ENCODE measurements at regions not wholly inside any gene's neighbourhood (a gene's known extent, or its start where the extent isn't known, plus 50 kb on each side); places are given as distances from the start of the nearest gene placed in this dataset.
"Not testable (repeated sequence)": the region's sequence is repeated elsewhere in the genome, so short reads cannot be mapped to it uniquely, and the experiment has no call there.

DNA sequence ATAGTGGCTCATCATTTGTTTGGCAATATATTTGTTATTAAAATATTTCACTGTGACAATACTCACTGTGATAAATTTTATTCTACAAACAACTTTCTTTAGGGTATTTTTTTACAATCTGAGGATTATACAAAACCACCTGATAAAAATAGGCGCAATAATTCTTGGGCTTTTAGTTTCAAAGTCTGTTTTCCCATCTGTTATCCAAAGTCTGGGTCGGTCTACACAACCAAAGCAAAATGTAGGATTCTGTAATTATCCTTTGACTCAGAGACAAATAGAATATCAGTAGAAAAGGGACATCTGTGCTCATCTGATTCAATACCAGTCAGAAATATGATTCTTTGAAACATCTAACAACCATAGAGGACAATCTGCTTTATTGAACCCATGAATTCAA is 271.8 kb upstream of the AMIGO2 start:
- DNase-seq (ENCODE audit: low spot score), result no peak

GRCh38 chr12:47350062-47350408 is 270.3 kb upstream of the AMIGO2 start:
- no peak for DNase-seq (ENCODE audit: low spot score)

GRCh38 chr12:47349137-47350061 is 269.6 kb upstream of the AMIGO2 start:
- no peak for DNase-seq (ENCODE audit: low spot score)

DNA sequence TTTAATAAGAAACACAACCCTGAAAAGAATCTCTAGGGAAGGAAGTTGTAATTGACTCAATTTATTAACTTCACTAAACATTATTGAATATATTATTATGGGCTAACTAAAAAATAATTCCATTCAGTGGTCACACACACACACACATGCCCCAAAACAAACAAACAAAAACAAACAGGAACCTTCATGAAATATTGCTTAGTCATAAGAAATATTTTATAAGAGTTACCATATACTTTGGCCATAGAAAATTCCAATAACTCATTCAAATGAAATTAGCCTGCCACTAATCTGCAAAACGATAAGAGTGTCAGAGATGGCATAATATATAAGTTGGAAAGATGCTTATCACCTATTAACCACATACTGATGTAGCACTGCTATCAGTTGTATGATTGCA is 268.4 kb upstream of the AMIGO2 start:
- no peak for DNase-seq (ENCODE audit: low spot score)

GRCh38 chr12:47346251-47347019 is 266.7 kb upstream of the AMIGO2 start:
- no peak for DNase-seq (ENCODE audit: low spot score)

DNA sequence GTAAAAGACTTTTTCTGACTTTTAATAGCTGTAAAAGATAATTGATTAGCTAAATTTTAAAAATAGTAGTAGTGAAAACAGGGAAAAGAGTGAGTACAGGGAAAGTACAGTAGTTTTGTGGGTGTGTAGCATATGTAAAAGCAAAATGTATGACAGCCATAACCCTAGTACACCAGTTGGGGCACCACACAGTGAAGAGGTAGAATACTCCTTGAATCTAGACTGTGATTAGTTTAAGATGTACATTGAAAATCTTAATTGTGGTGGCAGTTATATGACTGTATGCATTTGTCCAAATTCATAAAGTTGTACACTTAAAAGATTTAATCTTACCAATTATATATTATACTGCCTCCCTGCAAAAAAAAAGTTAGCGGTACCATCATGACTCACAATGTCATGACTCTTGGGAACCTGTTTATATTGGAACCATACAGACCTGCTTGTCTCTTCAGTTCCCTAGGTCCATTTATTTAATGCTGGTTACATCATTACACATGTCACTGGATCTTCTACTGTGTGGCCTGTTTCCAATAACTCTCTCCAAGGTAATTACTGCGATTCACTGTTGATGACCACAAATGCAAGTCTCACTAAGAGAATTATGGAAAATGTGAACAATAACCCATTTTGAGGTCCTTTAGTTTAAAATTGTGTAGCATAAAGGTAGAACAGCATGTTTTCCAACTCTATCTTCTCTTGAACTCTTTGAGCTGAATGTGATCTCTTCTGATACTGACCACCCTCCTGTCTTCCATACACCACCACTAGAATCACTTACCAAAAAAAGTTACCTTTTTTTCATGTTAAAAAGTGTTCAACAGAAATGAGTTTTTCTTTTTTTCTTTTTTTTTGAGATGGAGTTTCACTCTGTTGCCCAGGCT is 264.2 kb upstream of the AMIGO2 start:
- DNase-seq (ENCODE audit: low spot score), result no peak

GRCh38 chr12:47340411-47341015 is 260.8 kb upstream of the AMIGO2 start:
- DNase-seq (ENCODE audit: low spot score), result no peak

- no peak for DNase-seq (ENCODE audit: low spot score)
Observed at GRCh38 chr12:47337581-47337980, 257.8 kb upstream of the AMIGO2 start.

DNA sequence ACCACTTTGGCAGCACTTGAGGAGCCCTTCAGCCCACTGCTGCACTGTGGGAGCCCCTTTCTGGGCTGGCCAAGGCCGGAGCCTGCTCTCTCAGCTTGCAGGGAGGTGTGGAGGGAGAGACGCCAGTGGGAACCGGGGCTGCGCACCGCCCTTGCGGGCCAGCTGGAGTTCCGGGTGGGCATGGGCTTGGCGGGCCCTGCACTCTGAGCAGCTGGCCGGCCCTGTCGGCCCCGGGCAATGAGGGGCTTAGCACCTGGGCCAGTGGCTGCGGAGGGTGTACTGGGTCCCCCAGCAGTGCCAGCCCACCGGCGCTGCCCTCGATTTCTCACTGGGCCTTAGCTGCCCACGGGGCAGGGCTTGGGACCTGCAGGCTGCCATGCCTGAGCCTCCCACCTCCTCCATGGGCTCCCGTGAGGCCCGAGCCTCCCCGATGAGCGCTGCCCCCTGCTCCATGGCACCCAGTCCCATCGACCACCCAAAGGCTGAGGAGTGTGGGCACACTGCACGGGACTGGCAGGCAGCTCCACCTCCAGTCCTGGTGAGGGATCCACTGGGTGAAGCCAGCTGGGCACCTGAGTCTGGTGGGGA is 253.6 kb upstream of the AMIGO2 start:
- not testable (repeated sequence) for DNase-seq (ENCODE audit: low spot score)

GRCh38 chr12:47328831-47329545 is 249.2 kb upstream of the AMIGO2 start:
- DNase-seq (ENCODE audit: low spot score), result no peak

DNA sequence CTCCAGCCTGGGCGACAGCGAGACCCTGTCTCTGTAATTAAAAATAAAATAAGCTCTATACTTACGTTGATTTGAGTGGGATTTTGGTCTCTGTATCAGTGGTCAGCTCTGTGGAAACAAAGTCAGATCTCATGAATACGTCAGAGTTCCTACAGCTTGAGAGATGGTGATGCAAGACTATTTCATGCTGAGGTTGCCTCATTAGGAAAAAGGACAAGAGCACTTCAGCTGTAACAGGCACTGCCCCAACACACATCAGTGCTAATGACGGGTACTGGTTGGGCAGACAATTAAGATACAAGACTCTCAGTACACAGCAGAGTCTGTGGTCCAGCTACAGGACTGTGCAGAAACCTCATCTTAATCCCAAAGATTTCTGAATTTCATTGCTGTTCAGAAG is 246.4 kb upstream of the AMIGO2 start:
- no peak for DNase-seq (ENCODE audit: low spot score)

DNA sequence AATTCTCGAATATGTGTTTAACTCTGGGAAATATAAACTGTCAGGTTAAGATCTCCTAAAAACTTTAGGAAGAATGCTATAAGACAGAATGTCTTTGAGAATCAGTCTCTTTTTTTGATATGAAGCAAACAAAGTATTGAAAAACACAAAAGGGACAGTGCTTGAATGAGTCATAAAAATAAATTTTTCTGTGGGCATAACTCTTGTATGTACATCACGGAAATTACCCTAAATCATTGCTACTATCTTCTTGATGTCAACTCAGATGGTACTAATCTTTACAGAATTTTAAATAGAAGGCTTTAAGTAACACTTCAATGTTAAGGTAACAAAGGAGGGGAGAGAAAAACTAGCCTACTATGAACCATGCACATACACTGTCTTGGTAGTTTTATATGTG is 244.0 kb upstream of the AMIGO2 start:
- DNase-seq (ENCODE audit: low spot score), result no peak

- DNase-seq (ENCODE audit: low spot score), result no peak
Observed at GRCh38 chr12:47321436-47321835, 241.7 kb upstream of the AMIGO2 start.

GRCh38 chr12:47319746-47320145 is 240.0 kb upstream of the AMIGO2 start:
- no peak for DNase-seq (ENCODE audit: low spot score)

GRCh38 chr12:47318963-47319362 is 239.2 kb upstream of the AMIGO2 start:
- no peak for DNase-seq (ENCODE audit: low spot score)

GRCh38 chr12:47317175-47317915 is 237.6 kb upstream of the AMIGO2 start:
- DNase-seq (ENCODE audit: low spot score), result no peak

- no peak for DNase-seq (ENCODE audit: low spot score)
Observed at GRCh38 chr12:47316609-47317049, 236.9 kb upstream of the AMIGO2 start.

DNA sequence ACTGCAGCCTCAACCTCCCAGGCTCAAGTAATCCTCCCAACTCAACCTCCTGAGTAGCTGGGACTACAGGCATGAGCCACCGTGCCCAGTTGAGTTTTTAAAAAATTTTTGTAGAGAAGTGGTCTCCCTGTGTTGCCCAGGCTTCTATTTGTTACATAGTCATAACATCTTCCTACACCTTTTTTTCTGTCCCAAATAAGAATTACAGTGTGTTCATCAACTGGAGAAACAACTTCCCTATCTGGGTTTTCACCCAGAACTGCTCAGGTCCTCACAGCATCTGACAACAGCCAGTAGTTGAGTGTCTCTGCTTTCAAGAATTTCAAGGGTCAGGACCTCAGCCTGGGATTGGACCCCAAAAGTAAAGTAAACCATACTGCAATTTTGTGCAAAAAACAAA is 235.2 kb upstream of the AMIGO2 start:
- DNase-seq (ENCODE audit: low spot score), result no peak

DNA sequence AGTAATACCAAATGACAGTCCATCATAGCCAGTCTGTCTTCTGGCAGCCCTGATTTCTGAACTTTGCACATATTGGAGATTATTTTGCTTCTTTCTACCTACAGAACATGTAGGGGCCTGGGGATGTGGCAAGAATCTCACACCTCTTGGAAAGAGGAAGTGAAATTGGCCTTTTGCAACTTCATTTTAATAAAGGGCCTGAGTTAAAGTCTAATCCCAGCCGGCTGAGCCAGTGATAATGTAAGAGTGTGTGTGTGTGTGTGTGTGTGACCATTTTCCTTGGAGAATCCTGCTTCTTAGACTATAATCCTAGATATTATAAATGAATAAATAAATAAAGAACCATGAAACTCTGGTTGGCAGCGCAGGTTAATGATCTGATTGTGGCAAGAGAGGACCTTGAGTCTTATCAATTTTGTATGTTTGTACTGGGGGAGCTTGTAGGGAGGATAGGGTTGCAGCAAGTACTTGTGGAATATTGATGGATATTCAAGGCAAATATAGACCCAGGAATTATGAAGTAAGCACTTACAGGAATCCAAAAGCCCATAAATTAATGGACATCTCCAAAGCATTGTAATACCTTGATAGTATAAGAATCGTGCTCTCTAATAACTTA is 233.2 kb upstream of the AMIGO2 start:
- DNase-seq (ENCODE audit: low spot score), result no peak
